Gastroesophageal sphincter (tissue), 4 donors: ENCODE measurements at regions not wholly inside any gene's neighbourhood (a gene's known extent, or its start where the extent isn't known, plus 50 kb on each side); places are given as distances from the start of the nearest gene placed in this dataset.

Source experiments
- ATAC-seq: fragments of 150-250 bp; one replicate; pipeline ENCODE4 v1.9.1; 2016; ENCODE audit warnings: mild to moderate bottlenecking, moderate library complexity
- H3K27ac ChIP-seq, 4 donors: fragments of 200-600 bp; sonication (generic) in 3 of 4; 1 replicate in 3 of 4; 2 replicates in 1 of 4; pipeline ENCODE4 v1.5.1; 2016 to 2019
- H3K27me3 ChIP-seq: fragments of 200-600 bp; sonication (generic); one replicate; pipeline ENCODE4 v1.5.1; 2019
- H3K36me3 ChIP-seq, 2 donors: fragments of 200-600 bp; sonication (generic); one replicate each; pipeline ENCODE4 v1.5.1; 2019; ENCODE audit warnings: control low read depth in 1 of 2
- H3K4me1 ChIP-seq, 3 donors: fragments of 200-600 bp; sonication (generic); 1 replicate in 2 of 3; 2 replicates in 1 of 3; pipeline ENCODE4 v1.5.1; 2016 to 2019; ENCODE audit warnings: control low read depth in 2 of 3
- H3K4me3 ChIP-seq, 2 donors: fragments of 200-600 bp; sonication (generic); one replicate each; pipeline ENCODE4 v1.5.1; 2019; ENCODE audit warnings: mild to moderate bottlenecking in 1 of 2, moderate library complexity in 1 of 2
- H3K9me3 ChIP-seq, 3 donors: fragments of 200-600 bp; sonication (generic); one replicate each; pipeline ENCODE4 v1.5.1; 2017 to 2019; ENCODE audit warnings: control low read depth in 2 of 3
- EP300 ChIP-seq: sonication (generic); formaldehyde crosslinking; IDR thresholded peaks from one replicate; pipeline ENCODE4 v1.6.1; 2017; ENCODE audit warnings: antibody characterized with exemption, mild to moderate bottlenecking
- POLR2A ChIP-seq, 2 donors: fragments of 450-650 bp; IDR thresholded peaks; one replicate each; pipeline ENCODE4 v1.6.1; 2017; ENCODE audit warnings: antibody characterized with exemption in 2 of 2, mild to moderate bottlenecking in 2 of 2, moderate library complexity in 1 of 2
- POLR2AphosphoS5 ChIP-seq: sonication (generic); formaldehyde crosslinking; IDR thresholded peaks from one replicate; pipeline ENCODE4 v1.6.1; 2017; ENCODE audit warnings: antibody characterized with exemption
- WGBS, 2 donors: methylation state at CpG; one replicate each; pipeline ENCODE4 v1.1.5; 2018; ENCODE audit warnings: low coverage in 1 of 2; 5-methylcytosine and 5-hydroxymethylcytosine counted together
- TF ChIP-seq, protein P1 (sequence below), 4 experiments: fragments of 200-600 bp in 2 of 4; fragments of 450-650 bp in 2 of 4; sonication (generic) in 1 of 4; IDR thresholded peaks; one replicate each; pipeline ENCODE4 v1.5.1; 2017 to 2019; ENCODE audit warnings: antibody characterized with exemption in 4 of 4, mild to moderate bottlenecking in 2 of 4, moderate library complexity in 2 of 4

DNA sequence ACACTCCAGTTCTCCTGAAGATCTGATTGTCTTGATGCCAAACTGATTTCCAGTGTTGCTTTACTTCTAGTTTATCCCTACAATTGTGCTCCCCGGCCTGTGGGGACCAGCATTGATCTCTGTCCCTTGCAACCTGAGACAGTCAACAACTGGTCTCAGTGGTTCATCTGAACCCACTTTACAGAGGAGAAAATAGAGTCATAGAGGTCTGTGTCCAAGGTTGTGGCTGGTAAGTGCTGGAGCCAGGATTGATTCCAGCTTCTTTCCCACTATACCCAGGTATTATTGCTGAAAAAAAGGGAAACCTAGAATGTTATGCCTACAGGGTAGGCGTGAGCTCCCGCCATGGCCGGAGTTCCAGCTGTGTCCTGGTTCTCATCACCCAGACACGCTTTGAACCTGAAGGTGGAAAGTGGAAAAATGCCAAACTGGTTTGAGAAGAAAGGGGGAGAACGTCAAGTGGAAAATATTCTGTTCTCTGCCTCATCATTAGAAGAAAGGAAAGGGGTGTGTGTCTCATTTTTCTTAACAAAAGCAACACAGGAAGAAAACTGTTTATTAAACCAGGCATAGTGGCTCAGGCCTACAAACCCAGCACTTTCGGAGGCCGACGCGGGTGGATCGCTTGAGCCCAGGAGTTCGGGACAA lies 60.7 kb upstream of the ITPKB start:
- Histone ChIP-seq H3K9me3 (no peaks in the 10 kb centered on the region), H3K4me1 (peaks cover 0 to 20% (median 0%) of the 10 kb centered on the region in 3 donors), H3K27me3 (no peaks in the 10 kb centered on the region), H3K27ac (peak overlapping the region; percentile 72 to 80 (median 76)), H3K36me3 (no peaks in the 10 kb centered on the region), H3K4me3 (no peak overlapping the region)
- WGBS, 2 donors = 15 to 40% methylated on average over 1 to 11 of the region's 12 CpGs
- TF ChIP-seq POLR2A (IDR thresholded peaks at IDR 0.05) (no peak), POLR2AphosphoS5 (peak; percentile 90), EP300 (no peak)
- TF ChIP-seq, protein P1, sequence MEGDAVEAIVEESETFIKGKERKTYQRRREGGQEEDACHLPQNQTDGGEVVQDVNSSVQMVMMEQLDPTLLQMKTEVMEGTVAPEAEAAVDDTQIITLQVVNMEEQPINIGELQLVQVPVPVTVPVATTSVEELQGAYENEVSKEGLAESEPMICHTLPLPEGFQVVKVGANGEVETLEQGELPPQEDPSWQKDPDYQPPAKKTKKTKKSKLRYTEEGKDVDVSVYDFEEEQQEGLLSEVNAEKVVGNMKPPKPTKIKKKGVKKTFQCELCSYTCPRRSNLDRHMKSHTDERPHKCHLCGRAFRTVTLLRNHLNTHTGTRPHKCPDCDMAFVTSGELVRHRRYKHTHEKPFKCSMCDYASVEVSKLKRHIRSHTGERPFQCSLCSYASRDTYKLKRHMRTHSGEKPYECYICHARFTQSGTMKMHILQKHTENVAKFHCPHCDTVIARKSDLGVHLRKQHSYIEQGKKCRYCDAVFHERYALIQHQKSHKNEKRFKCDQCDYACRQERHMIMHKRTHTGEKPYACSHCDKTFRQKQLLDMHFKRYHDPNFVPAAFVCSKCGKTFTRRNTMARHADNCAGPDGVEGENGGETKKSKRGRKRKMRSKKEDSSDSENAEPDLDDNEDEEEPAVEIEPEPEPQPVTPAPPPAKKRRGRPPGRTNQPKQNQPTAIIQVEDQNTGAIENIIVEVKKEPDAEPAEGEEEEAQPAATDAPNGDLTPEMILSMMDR (IDR thresholded peaks at IDR 0.05) = no peak
- ATAC-seq = peak; percentile 67

DNA sequence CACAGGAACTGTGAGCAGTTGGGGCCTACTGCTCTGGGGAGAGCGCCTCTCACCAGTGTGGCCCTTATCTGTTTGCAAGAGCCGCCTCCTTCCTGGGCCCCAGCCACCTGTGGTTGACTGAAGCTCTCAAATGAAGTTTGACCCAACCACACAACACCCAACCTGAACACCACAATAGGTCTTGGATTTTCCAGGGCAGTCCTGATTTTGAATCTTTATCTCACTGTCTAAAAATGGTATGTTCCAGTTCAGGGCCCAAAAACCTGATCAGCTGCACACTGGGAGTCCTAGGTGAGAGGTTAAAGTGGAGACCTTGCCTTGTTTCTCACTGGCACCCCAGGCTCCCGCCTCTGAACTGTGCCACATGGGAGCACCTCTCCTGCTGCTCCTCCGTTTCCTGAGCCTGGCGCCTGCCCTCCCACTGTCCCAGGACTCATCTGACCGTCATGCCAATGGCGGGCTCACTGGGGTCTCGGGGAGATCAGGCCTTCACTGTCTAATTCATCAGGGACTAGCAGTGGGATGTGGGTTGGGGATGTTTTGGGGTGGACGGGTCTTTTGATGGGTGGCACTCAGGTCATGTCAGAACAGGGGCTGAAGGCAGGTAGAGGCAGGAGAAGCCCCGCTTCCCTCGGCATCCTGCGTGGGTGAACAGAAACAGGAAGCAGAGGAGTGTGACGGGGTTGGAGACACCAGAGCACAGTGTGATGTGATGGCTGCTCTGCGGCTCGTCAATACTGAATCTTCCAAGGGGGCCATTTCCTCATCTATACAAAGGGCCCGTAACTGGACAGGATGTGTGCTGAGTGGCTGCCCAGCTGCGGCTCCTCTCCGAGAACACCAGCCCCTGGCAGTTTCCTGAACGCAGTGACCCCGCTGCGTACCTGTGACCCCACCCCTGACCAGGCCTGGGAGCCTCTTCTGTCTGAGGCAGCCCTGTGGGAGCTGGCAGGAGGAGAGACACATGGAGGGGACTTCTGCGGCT lies 59.6 kb upstream of the ITPKB start:
- peaks cover 0 to 20% (median 0%) of the 10 kb centered on the region in 3 donors for H3K4me1 ChIP-seq
- no peaks in the 10 kb centered on the region for H3K27me3 ChIP-seq
- H3K4me3 ChIP-seq = no peak overlapping the region
- H3K27ac ChIP-seq = peak overlapping the region in 3 of 4 donors; percentile 76 to 80 (median 77)
- H3K9me3 ChIP-seq = no peaks in the 10 kb centered on the region
- no peak for TF ChIP-seq POLR2A (IDR thresholded peaks at IDR 0.05)
- TF ChIP-seq EP300 = no peak
- no peak for TF ChIP-seq POLR2AphosphoS5
- TF ChIP-seq, protein P1 (IDR thresholded peaks at IDR 0.05) = no peak
- no peaks in the 10 kb centered on the region for H3K36me3 ChIP-seq
- 40 to 94% methylated on average over 2 to 6 of the region's 22 CpGs for whole genome bisulfite sequencing, 2 donors
- ATAC-seq = no peak

DNA sequence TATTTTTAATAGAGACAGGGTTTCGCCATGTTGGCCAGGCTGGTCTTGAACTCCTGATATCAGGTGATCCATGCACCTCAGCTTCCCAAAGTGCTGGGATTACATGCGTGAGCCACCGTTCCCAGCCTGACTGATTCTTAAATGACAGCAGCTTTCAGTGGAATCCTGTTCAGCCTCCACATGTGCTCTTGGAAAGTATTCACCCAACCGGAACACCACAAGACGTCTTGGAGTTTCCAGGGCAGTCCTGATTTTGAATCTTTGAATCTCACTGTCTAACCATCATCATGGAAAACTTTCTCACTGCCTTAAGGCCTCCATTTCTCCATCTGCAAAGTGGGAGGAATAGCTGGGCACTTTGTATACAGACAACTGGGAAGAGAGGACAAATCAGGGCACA lies 58.1 kb upstream of the ITPKB start:
- Histone ChIP-seq H3K27ac (no peak overlapping the region), H3K9me3 (no peaks in the 10 kb centered on the region), H3K36me3 (no peaks in the 10 kb centered on the region), H3K27me3 (no peaks in the 10 kb centered on the region), H3K4me1 (peaks cover 0 to 20% (median 0%) of the 10 kb centered on the region in 3 donors), H3K4me3 (no peak overlapping the region)
- no peak for TF ChIP-seq EP300
- TF ChIP-seq POLR2A (IDR thresholded peaks at IDR 0.05) = no peak
- no peak for TF ChIP-seq POLR2AphosphoS5
- TF ChIP-seq, protein P1 (IDR thresholded peaks at IDR 0.05) = no peak
- 81 to 93% methylated on average over 5 of the region's 5 CpGs for WGBS, 2 donors
- ATAC-seq = no peak

DNA sequence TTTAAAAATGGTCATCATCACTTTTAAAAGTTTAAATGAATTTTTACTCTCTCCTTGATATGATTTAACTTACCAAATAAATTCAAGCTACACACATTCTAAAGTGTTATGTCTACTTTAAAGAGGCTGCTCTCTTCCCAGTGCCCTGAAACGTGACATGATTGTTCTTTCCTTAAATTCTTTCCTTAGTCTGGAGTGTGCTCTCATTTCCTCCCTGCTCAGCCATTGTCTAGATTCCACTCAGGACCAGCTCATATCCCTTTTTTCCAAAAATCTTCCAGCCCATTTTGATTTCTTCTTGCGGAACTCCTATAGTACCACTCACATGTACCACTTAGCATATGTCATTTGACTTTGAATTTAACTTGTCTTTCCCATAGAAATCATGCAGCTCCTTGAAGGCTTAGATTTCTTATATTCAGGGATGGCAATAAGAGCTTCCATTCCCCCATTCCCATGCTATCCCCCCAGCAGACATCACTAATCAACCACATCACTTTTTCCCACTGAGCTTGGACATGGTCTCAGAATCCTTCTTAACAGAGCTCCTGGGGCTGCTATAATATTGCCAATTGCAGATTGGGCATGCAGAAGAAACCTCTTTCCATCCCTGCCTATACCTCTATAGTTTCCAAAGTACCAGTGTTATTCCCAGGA lies 54.7 kb upstream of the ITPKB start:
- TF ChIP-seq EP300 (no peak), POLR2A (IDR thresholded peaks at IDR 0.05) (no peak), POLR2AphosphoS5 (no peak)
- TF ChIP-seq, protein P1 (IDR thresholded peaks at IDR 0.05) = no peak
- H3K9me3 ChIP-seq = no peaks in the 10 kb centered on the region
- no peaks in the 10 kb centered on the region for H3K4me1 ChIP-seq
- H3K36me3 ChIP-seq = no peaks in the 10 kb centered on the region
- no peaks in the 10 kb centered on the region for H3K27me3 ChIP-seq
- 60 to 66% methylated on average over 2 of the region's 2 CpGs for WGBS, 2 donors
- no peak for ATAC-seq
- no peak overlapping the region for H3K4me3 ChIP-seq
- peak overlapping the region in 1 of 4 donors; percentile 61 for H3K27ac ChIP-seq
